COR-L47 (cell line): ENCODE measurements at regions not wholly inside any gene's neighbourhood (a gene's known extent, or its start where the extent isn't known, plus 50 kb on each side); places are given as distances from the start of the nearest gene placed in this dataset.
A peak's percentile ranks its signal among the peaks of the same experiment; 100 is the strongest.
"Not testable (repeated sequence)": the region's sequence is repeated elsewhere in the genome, so short reads cannot be mapped to it uniquely, and the experiment has no call there.

Experiments used
- DNase-seq: peaks from one replicate; lab custom pipeline; 2025; lab: John Stamatoyannopoulos, UW

GRCh38 chr18:27378431-27379095 is 193.5 kb upstream of the CHST9 start:
- no peak for DNase-seq

- DNase-seq: no peak
Measured at GRCh38 chr18:27377251-27377650, 192.1 kb upstream of the CHST9 start.

GRCh38 chr18:27372386-27372785 is 187.3 kb upstream of the CHST9 start:
- DNase-seq: no peak

- no peak for DNase-seq
Measured at GRCh38 chr18:27366665-27367064, 181.6 kb upstream of the CHST9 start.

GRCh38 chr18:27366151-27366550 is 181.0 kb upstream of the CHST9 start:
- no peak for DNase-seq

GRCh38 chr18:27363872-27364271 is 178.8 kb upstream of the CHST9 start:
- peak; percentile 29 for DNase-seq

- no peak for DNase-seq
Measured at GRCh38 chr18:27361477-27361876, 176.4 kb upstream of the CHST9 start.

GRCh38 chr18:27355308-27355707 is 170.2 kb upstream of the CHST9 start:
- DNase-seq: no peak

- no peak for DNase-seq
Measured at GRCh38 chr18:27353273-27353672, 168.2 kb upstream of the CHST9 start.

- DNase-seq: no peak
Measured at GRCh38 chr18:27349284-27349882, 164.3 kb upstream of the CHST9 start.

- DNase-seq: no peak
Measured at GRCh38 chr18:27331606-27332005, 146.5 kb upstream of the CHST9 start.

- DNase-seq: no peak
Measured at GRCh38 chr18:27314996-27315395, 129.9 kb upstream of the CHST9 start.

GRCh38 chr18:27313678-27314077 is 128.6 kb upstream of the CHST9 start:
- no peak for DNase-seq

GRCh38 chr18:27312853-27313252 is 127.7 kb upstream of the CHST9 start:
- DNase-seq: no peak

- no peak for DNase-seq
Measured at GRCh38 chr18:27312153-27312552, 127.0 kb upstream of the CHST9 start.

- DNase-seq: no peak
Measured at GRCh38 chr18:27311114-27311513, 126.0 kb upstream of the CHST9 start.

GRCh38 chr18:27301615-27302378 is 116.7 kb upstream of the CHST9 start:
- peak; percentile 6 for DNase-seq

GRCh38 chr18:27298214-27298804 is 113.2 kb upstream of the CHST9 start:
- peak; percentile 36 for DNase-seq

GRCh38 chr18:27285973-27286562 is 101.0 kb upstream of the CHST9 start:
- not testable (repeated sequence) for DNase-seq

GRCh38 chr18:27278131-27278530 is 93.0 kb upstream of the CHST9 start:
- DNase-seq: no peak

- no peak for DNase-seq
Measured at GRCh38 chr18:27277554-27277953, 92.4 kb upstream of the CHST9 start.

- no peak for DNase-seq
Measured at GRCh38 chr18:27276886-27277285, 91.8 kb upstream of the CHST9 start.
